Neural crest cell (in vitro differentiated cells): ENCODE measurements at regions not wholly inside any gene's neighbourhood (a gene's known extent, or its start where the extent isn't known, plus 50 kb on each side); places are given as distances from the start of the nearest gene placed in this dataset.
A peak's percentile ranks its signal among the peaks of the same experiment; 100 is the strongest.

Experiments
- DNase-seq: peaks from one replicate; pipeline ENCODE4 v3.0.0; 2021; ENCODE audit warnings: low read depth, mixed read lengths, low spot score
- H3K27ac Mint-ChIP-seq: one replicate; pipeline ENCODE4 v1.8.0; 2021; ENCODE audit warnings: mild to moderate bottlenecking, mixed read lengths; ENCODE audit not compliant: unreplicated experiment
- H3K27me3 Mint-ChIP-seq: 2 replicates; pipeline ENCODE4 v1.8.0; 2021; ENCODE audit warnings: low read depth, mild to moderate bottlenecking, mixed read lengths
- H3K36me3 Mint-ChIP-seq: 2 replicates; pipeline ENCODE4 v1.8.0; 2021; ENCODE audit warnings: low read depth, mild to moderate bottlenecking, mixed read lengths
- H3K4me1 Mint-ChIP-seq: 2 replicates; pipeline ENCODE4 v1.8.0; 2021; ENCODE audit warnings: mixed read lengths
- H3K4me3 Mint-ChIP-seq: one replicate; pipeline ENCODE4 v1.8.0; 2021; ENCODE audit warnings: mild to moderate bottlenecking, mixed read lengths
- H3K9me3 Mint-ChIP-seq: 2 replicates; pipeline ENCODE4 v1.8.0; 2021; ENCODE audit warnings: mixed read lengths
- TF ChIP-seq, protein P1 (sequence below): fragments of 200-600 bp; sonication (generic); conservative IDR thresholded peaks from 2 replicates; pipeline ENCODE4 v1.5.0; 2021; ENCODE audit warnings: antibody characterized with exemption, mild to moderate bottlenecking

- Mint-ChIP-seq H3K4me1 (peaks cover 6% of the 10 kb centered on the region), H3K4me3 (no peak overlapping the region), H3K27me3 (no peaks in the 10 kb centered on the region), H3K36me3 (peaks cover 9% of the 10 kb centered on the region), H3K27ac (no peak overlapping the region), H3K9me3 (no peaks in the 10 kb centered on the region)
- TF ChIP-seq, protein P1, sequence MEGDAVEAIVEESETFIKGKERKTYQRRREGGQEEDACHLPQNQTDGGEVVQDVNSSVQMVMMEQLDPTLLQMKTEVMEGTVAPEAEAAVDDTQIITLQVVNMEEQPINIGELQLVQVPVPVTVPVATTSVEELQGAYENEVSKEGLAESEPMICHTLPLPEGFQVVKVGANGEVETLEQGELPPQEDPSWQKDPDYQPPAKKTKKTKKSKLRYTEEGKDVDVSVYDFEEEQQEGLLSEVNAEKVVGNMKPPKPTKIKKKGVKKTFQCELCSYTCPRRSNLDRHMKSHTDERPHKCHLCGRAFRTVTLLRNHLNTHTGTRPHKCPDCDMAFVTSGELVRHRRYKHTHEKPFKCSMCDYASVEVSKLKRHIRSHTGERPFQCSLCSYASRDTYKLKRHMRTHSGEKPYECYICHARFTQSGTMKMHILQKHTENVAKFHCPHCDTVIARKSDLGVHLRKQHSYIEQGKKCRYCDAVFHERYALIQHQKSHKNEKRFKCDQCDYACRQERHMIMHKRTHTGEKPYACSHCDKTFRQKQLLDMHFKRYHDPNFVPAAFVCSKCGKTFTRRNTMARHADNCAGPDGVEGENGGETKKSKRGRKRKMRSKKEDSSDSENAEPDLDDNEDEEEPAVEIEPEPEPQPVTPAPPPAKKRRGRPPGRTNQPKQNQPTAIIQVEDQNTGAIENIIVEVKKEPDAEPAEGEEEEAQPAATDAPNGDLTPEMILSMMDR: no peak
- DNase-seq: no peak
These were observed 205.0 kb upstream of the KCTD7 start for GRCh38 chr7:66423729-66424128.

- H3K27me3 Mint-ChIP-seq: no peaks in the 10 kb centered on the region
These were observed 202.3 kb upstream of the KCTD7 start for GRCh38 chr7:66426332-66426731.

GRCh38 chr7:66426996-66427395, 201.7 kb upstream of the KCTD7 start:
- no peak overlapping the region for H3K27ac Mint-ChIP-seq
- H3K4me1 Mint-ChIP-seq: no peaks in the 10 kb centered on the region
- peaks cover 9% of the 10 kb centered on the region for H3K36me3 Mint-ChIP-seq
- no peaks in the 10 kb centered on the region for H3K27me3 Mint-ChIP-seq
- TF ChIP-seq, protein P1: no peak
- H3K4me3 Mint-ChIP-seq: no peak overlapping the region
- DNase-seq: no peak
- H3K9me3 Mint-ChIP-seq: no peaks in the 10 kb centered on the region

More at GRCh38 chr7:66426332-66426731, 202.3 kb upstream of the KCTD7 start:
- H3K27ac Mint-ChIP-seq: peak overlapping the region; percentile 40
- no peak overlapping the region for H3K4me3 Mint-ChIP-seq
- TF ChIP-seq, protein P1: no peak
- DNase-seq: no peak
- peaks cover 2% of the 10 kb centered on the region for H3K4me1 Mint-ChIP-seq
- H3K9me3 Mint-ChIP-seq: no peaks in the 10 kb centered on the region
- peaks cover 9% of the 10 kb centered on the region for H3K36me3 Mint-ChIP-seq

GRCh38 chr7:66427956-66428355, 200.7 kb upstream of the KCTD7 start:
- H3K9me3 Mint-ChIP-seq: no peaks in the 10 kb centered on the region
- DNase-seq: no peak
- H3K27ac Mint-ChIP-seq: no peak overlapping the region
- H3K36me3 Mint-ChIP-seq: peaks cover 9% of the 10 kb centered on the region
- TF ChIP-seq, protein P1: no peak
- peaks cover 3% of the 10 kb centered on the region for H3K4me1 Mint-ChIP-seq
- H3K27me3 Mint-ChIP-seq: no peaks in the 10 kb centered on the region
- H3K4me3 Mint-ChIP-seq: no peak overlapping the region

GRCh38 chr7:66429498-66430163, 199.1 kb upstream of the KCTD7 start:
- Mint-ChIP-seq H3K4me1 (peaks cover 3% of the 10 kb centered on the region), H3K9me3 (no peaks in the 10 kb centered on the region), H3K27ac (no peak overlapping the region), H3K36me3 (peaks cover 4% of the 10 kb centered on the region), H3K4me3 (no peak overlapping the region), H3K27me3 (no peaks in the 10 kb centered on the region)
- no peak for DNase-seq
- TF ChIP-seq, protein P1: no peak
